Erythroblast (primary cell): ENCODE measurements at regions not wholly inside any gene's neighbourhood (a gene's known extent, or its start where the extent isn't known, plus 50 kb on each side); places are given as distances from the start of the nearest gene placed in this dataset.

Experiments
- GATA1 ChIP-seq: IDR thresholded peaks from 2 replicates; pipeline ENCODE4 v1.6.1; 2011; ENCODE audit warnings: low read depth, mild to moderate bottlenecking, control low read depth, low read length, moderate library complexity
- POLR2A ChIP-seq: IDR thresholded peaks from 2 replicates; pipeline ENCODE4 v1.6.1; 2011; ENCODE audit warnings: mild to moderate bottlenecking, low read length

DNA sequence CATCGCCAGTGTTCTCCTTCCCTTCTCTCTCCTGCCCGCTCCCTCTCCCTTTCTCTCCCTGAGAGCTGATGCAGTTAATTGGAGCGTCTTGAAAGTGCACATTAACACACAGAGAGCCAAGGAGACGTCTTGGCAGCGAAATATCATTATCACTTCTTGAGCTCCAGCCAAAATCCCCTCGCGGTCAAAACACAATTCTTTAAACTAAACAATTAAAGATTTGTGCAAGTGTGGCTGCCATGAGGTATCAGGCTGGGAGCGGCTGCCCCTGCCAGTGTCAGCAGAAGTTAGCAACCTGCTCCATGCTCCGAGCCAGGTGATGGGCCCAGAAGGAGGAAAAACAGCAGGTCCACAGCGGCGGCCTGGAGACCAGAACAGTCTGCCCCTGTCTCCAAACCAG, 100.9 kb upstream of the FOXP4 start:
- TF ChIP-seq POLR2A (no peak), GATA1 (no peak)
